HG03558 (cell line): ENCODE measurements at regions not wholly inside any gene's neighbourhood (a gene's known extent, or its start where the extent isn't known, plus 50 kb on each side); places are given as distances from the start of the nearest gene placed in this dataset.
"Not testable (repeated sequence)": the region's sequence is repeated elsewhere in the genome, so short reads cannot be mapped to it uniquely, and the experiment has no call there.

ENCODE experiments used
- ATAC-seq: cut with Tn5 transposase; IDR thresholded peaks from one replicate; pipeline ENCODE4 v1.9.1; 2021; ENCODE audit warnings: moderate number of reproducible peaks; ENCODE audit not compliant: unreplicated experiment; ENCODE audit errors: extremely low read depth

- no peak for ATAC-seq
These were observed 161.8 kb upstream of the RGS6 start for GRCh38 chr14:71770431-71770830.

GRCh38 chr14:71771421-71771820 lies 160.8 kb upstream of the RGS6 start:
- ATAC-seq = not testable (repeated sequence)

GRCh38 chr14:71771996-71772395 lies 160.2 kb upstream of the RGS6 start:
- not testable (repeated sequence) for ATAC-seq

- ATAC-seq = no peak
These were observed 158.2 kb upstream of the RGS6 start for GRCh38 chr14:71773898-71774481.

- ATAC-seq = no peak
These were observed 155.5 kb upstream of the RGS6 start for GRCh38 chr14:71776471-71777360.

- ATAC-seq = no peak
These were observed 152.2 kb upstream of the RGS6 start for GRCh38 chr14:71780075-71780474.

GRCh38 chr14:71780822-71781221 lies 151.4 kb upstream of the RGS6 start:
- no peak for ATAC-seq

GRCh38 chr14:71783088-71783487 lies 149.1 kb upstream of the RGS6 start:
- ATAC-seq = no peak

GRCh38 chr14:71783786-71784185 lies 148.4 kb upstream of the RGS6 start:
- no peak for ATAC-seq

- ATAC-seq = no peak
These were observed 143.2 kb upstream of the RGS6 start for GRCh38 chr14:71789005-71789404.

GRCh38 chr14:71799841-71800240 lies 132.4 kb upstream of the RGS6 start:
- no peak for ATAC-seq

GRCh38 chr14:71800878-71801277 lies 131.4 kb upstream of the RGS6 start:
- ATAC-seq = no peak

- ATAC-seq = no peak
These were observed 128.5 kb upstream of the RGS6 start for GRCh38 chr14:71803539-71804260.

GRCh38 chr14:71804992-71805391 lies 127.2 kb upstream of the RGS6 start:
- no peak for ATAC-seq

GRCh38 chr14:71807049-71807448 lies 125.2 kb upstream of the RGS6 start:
- not testable (repeated sequence) for ATAC-seq

GRCh38 chr14:71810800-71811199 lies 121.4 kb upstream of the RGS6 start:
- ATAC-seq = not testable (repeated sequence)

GRCh38 chr14:71812693-71813092 lies 119.5 kb upstream of the RGS6 start:
- no peak for ATAC-seq

- ATAC-seq = no peak
These were observed 117.1 kb upstream of the RGS6 start for GRCh38 chr14:71815110-71815509.

- ATAC-seq = no peak
These were observed 107.4 kb upstream of the RGS6 start for GRCh38 chr14:71824816-71825215.

GRCh38 chr14:71833476-71833875 lies 98.8 kb upstream of the RGS6 start:
- no peak for ATAC-seq
